Smooth muscle cell (in vitro differentiated cells): ENCODE measurements at regions not wholly inside any gene's neighbourhood (a gene's known extent, or its start where the extent isn't known, plus 50 kb on each side); places are given as distances from the start of the nearest gene placed in this dataset.

Experiments used
- DNase-seq: peaks from one replicate; lab custom pipeline; 2025; ENCODE audit not compliant: unreplicated experiment; lab: John Stamatoyannopoulos, UW
- H2AFZ ChIP-seq: fragments of 200-600 bp; sonication (generic); 2 replicates; pipeline ENCODE4 v1.6.0; 2016; ENCODE audit warnings: antibody characterized with exemption, low read depth, mild to moderate bottlenecking
- H3F3A ChIP-seq: fragments of 200-600 bp; sonication (generic); 2 replicates; pipeline ENCODE4 v1.6.0; 2017; ENCODE audit warnings: antibody characterized with exemption, low read depth
- H3K27ac ChIP-seq: fragments of 200-600 bp; sonication (generic); 2 replicates; pipeline ENCODE4 v1.5.1; 2016; ENCODE audit warnings: low read depth, mild to moderate bottlenecking
- H3K27me3 ChIP-seq: fragments of 200-600 bp; sonication (generic); 2 replicates; pipeline ENCODE4 v1.6.1; 2016; ENCODE audit warnings: low read depth, mild to moderate bottlenecking
- H3K36me3 ChIP-seq: fragments of 200-600 bp; sonication (generic); 2 replicates; pipeline ENCODE4 v1.5.1; 2016; ENCODE audit warnings: low read depth
- H3K4me1 ChIP-seq: fragments of 200-600 bp; sonication (generic); 2 replicates; pipeline ENCODE4 v1.5.1; 2016; ENCODE audit warnings: low read depth
- H3K4me2 ChIP-seq: fragments of 200-600 bp; sonication (generic); 2 replicates; pipeline ENCODE4 v1.6.0; 2016; ENCODE audit warnings: mild to moderate bottlenecking
- H3K4me3 ChIP-seq: fragments of 200-600 bp; sonication (generic); 2 replicates; pipeline ENCODE4 v1.5.1; 2016; ENCODE audit warnings: mild to moderate bottlenecking
- H3K79me2 ChIP-seq: fragments of 200-600 bp; sonication (generic); 2 replicates; pipeline ENCODE4 v1.6.0; 2016; ENCODE audit warnings: low read depth, mild to moderate bottlenecking
- H3K9ac ChIP-seq: fragments of 200-600 bp; sonication (generic); 2 replicates; pipeline ENCODE4 v1.6.0; 2016; ENCODE audit warnings: low read depth
- H3K9me3 ChIP-seq: fragments of 200-600 bp; sonication (generic); replicated peaks from 2 replicates; pipeline ENCODE4 v1.5.1; 2016; ENCODE audit warnings: low read depth
- H4K20me1 ChIP-seq: fragments of 200-600 bp; sonication (generic); 2 replicates; pipeline ENCODE4 v1.6.0; 2016; ENCODE audit warnings: low read depth
- WGBS: methylation state at CpG from one replicate; pipeline ENCODE4 v1.1.7; 2016; ENCODE audit warnings: low lambda C conversion rate; 5-methylcytosine and 5-hydroxymethylcytosine counted together
- TF ChIP-seq, protein P1 (sequence below): fragments of 200-600 bp; sonication (generic); IDR thresholded peaks from 2 replicates; pipeline ENCODE4 v1.5.1; 2017; ENCODE audit warnings: borderline replicate concordance, mild to moderate bottlenecking, antibody characterized with exemption; ENCODE audit not compliant: insufficient read depth, poor library complexity, severe bottlenecking

DNA sequence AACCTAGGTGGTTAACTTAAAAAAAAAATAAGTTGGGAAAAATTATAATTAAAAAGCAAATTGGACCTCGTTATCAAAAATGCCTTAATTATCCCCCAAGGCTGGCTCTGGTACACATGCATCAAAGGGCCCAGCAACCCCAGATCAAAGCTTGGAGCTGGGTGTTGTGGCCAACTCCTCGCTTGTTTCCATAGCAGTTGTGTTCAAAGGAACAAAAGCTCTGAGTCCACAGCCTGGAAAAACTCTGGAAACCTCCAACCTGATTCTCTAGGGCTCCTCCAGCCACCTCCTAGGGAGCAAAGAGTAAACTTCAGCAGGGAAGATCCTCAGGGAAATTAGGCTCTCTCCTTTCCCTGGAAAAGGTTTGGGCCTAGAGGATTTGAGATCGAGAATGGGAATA is 149.4 kb downstream of the NXPE2 start:
- Histone ChIP-seq H3K4me3 (no peak overlapping the region), H3F3A (no peaks in the 10 kb centered on the region)
- TF ChIP-seq, protein P1, sequence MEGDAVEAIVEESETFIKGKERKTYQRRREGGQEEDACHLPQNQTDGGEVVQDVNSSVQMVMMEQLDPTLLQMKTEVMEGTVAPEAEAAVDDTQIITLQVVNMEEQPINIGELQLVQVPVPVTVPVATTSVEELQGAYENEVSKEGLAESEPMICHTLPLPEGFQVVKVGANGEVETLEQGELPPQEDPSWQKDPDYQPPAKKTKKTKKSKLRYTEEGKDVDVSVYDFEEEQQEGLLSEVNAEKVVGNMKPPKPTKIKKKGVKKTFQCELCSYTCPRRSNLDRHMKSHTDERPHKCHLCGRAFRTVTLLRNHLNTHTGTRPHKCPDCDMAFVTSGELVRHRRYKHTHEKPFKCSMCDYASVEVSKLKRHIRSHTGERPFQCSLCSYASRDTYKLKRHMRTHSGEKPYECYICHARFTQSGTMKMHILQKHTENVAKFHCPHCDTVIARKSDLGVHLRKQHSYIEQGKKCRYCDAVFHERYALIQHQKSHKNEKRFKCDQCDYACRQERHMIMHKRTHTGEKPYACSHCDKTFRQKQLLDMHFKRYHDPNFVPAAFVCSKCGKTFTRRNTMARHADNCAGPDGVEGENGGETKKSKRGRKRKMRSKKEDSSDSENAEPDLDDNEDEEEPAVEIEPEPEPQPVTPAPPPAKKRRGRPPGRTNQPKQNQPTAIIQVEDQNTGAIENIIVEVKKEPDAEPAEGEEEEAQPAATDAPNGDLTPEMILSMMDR = no peak

DNA sequence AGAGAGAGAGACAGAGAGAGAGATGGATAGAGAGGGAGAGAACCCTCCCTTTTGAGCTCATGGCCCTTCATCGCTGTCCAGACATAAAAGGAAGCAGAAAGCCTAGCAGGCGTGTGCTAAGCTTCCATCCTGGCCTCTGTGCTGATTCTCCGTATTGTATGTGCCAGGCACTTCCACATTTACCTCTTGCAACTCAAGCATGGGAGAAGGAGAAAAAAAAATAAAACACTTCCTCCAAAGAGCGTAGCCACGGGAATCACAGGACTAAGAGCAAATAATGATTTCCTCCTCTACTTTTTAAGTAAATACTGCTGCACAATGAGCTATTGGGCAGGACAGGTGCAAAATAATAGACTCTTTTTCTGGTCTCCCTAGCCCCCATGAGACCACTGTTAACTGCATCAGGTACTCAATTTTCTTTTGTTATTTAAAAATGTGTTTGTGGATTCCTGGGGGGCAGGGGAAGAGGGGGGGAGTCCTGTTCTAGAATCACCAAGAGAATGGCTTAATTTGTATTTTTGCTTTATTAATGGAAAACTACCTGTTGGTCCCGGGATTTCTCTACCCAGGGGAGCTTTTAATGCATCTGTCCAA is 154.3 kb downstream of the NXPE2 start:
- DNase-seq = no peak
- H3K79me2 ChIP-seq = no peaks in the 10 kb centered on the region

More for the DNA sequence above, 149.4 kb downstream of the NXPE2 start:
- no peak overlapping the region for H2AFZ ChIP-seq
- H3K4me2 ChIP-seq = no peak overlapping the region
- 86% methylated on average over 3 of the region's 3 CpGs for WGBS
- H3K9me3 ChIP-seq = no peaks in the 10 kb centered on the region
- H3K9ac ChIP-seq = no peak overlapping the region
- no peaks in the 10 kb centered on the region for H3K4me1 ChIP-seq
- no peaks in the 10 kb centered on the region for H3K79me2 ChIP-seq
- H4K20me1 ChIP-seq = no peaks in the 10 kb centered on the region
- DNase-seq = no peak
- H3K27ac ChIP-seq = no peak overlapping the region
- H3K36me3 ChIP-seq = no peaks in the 10 kb centered on the region
- H3K27me3 ChIP-seq = peaks cover 47% of the 10 kb centered on the region

DNA sequence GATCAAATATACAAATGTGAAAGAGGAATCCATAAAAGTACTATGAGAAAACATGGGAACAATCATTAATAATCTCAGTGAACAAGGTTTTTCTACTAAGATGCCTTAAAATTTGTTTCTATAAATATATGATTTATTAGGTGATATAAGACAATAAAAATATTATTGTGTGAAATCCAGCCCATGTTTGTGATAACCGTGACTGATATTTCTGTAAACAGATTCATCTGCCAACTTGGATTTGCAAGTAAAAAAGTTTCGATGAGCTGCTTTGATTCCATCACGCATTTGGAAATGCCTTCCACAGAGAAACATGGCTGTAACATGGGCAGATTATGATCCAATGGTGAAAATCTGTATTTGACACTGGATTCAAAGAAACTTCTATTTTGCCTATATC is 157.8 kb downstream of the NXPE2 start:
- Histone ChIP-seq H4K20me1 (no peaks in the 10 kb centered on the region), H3K4me1 (no peaks in the 10 kb centered on the region), H3F3A (no peaks in the 10 kb centered on the region), H3K36me3 (no peaks in the 10 kb centered on the region), H3K4me3 (no peak overlapping the region), H3K79me2 (no peaks in the 10 kb centered on the region), H2AFZ (no peak overlapping the region), H3K4me2 (no peak overlapping the region), H3K9ac (no peak overlapping the region), H3K27ac (no peak overlapping the region), H3K27me3 (peaks cover 38% of the 10 kb centered on the region), H3K9me3 (no peaks in the 10 kb centered on the region)
- DNase-seq = no peak
- WGBS = 92% methylated on average over 3 of the region's 3 CpGs
- TF ChIP-seq, protein P1 = no peak

More for the DNA sequence above, 154.3 kb downstream of the NXPE2 start:
- Histone ChIP-seq H3K36me3 (no peaks in the 10 kb centered on the region), H3F3A (no peaks in the 10 kb centered on the region), H3K4me1 (no peaks in the 10 kb centered on the region), H3K4me3 (no peak overlapping the region), H3K4me2 (no peak overlapping the region), H3K27me3 (peaks cover 61% of the 10 kb centered on the region), H4K20me1 (no peaks in the 10 kb centered on the region), H3K9me3 (no peaks in the 10 kb centered on the region), H2AFZ (no peak overlapping the region), H3K9ac (no peak overlapping the region), H3K27ac (no peak overlapping the region)
- TF ChIP-seq, protein P1 = no peak
- WGBS = 51% methylated on average over 6 of the region's 6 CpGs

DNA sequence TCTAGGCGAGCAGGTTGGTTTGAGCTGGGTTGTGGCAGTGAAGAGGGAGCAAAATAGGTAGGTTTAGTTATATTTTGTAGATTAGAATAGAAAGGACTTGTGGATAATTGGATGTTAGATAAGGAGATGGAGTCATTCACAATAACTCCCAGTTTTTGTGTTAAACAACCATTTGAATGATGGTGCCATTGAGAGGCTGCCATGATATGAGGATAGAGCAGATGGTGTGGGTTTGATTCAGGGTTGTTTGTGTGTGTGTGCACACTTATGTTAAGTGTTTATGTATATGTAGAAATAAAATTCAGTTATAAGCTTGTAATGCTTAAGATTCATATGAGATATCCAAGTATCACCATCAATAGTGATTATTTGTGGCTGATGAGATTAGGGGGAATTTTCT is 166.6 kb downstream of the NXPE2 start:
- Histone ChIP-seq H3K27ac (no peak overlapping the region), H3K36me3 (no peaks in the 10 kb centered on the region), H3K79me2 (no peaks in the 10 kb centered on the region), H3K9me3 (no peaks in the 10 kb centered on the region), H3F3A (no peaks in the 10 kb centered on the region), H4K20me1 (no peaks in the 10 kb centered on the region), H3K4me2 (no peak overlapping the region), H3K4me3 (no peak overlapping the region), H2AFZ (no peak overlapping the region), H3K4me1 (no peaks in the 10 kb centered on the region), H3K9ac (no peak overlapping the region), H3K27me3 (peaks cover 26% of the 10 kb centered on the region)
- no peak for DNase-seq
- TF ChIP-seq, protein P1 = no peak
- WGBS = 87% methylated on average over 1 of the region's 1 CpG
